HepG2 (cell line): ENCODE measurements at regions not wholly inside any gene's neighbourhood (a gene's known extent, or its start where the extent isn't known, plus 50 kb on each side); places are given as distances from the start of the nearest gene placed in this dataset.
A peak's percentile ranks its signal among the peaks of the same experiment; 100 is the strongest.
"Not testable (repeated sequence)": the region's sequence is repeated elsewhere in the genome, so short reads cannot be mapped to it uniquely, and the experiment has no call there.

ENCODE experiments used
- ATAC-seq: fragments of 200-7000 bp; cut with Tn5 transposase; 3 replicates; pipeline ENCODE4 v1.9.1; 2020; ENCODE audit warnings: mild to moderate bottlenecking, moderate library complexity
- BruUV-seq: library from RNA; stranded (reverse); fragments of 400-500 nt; replicated peaks from 2 replicates; lab custom pipeline; 2021; lab: Mats Ljungman, UMichigan
- CTCF ChIA-PET: fragments of 300-600 bp; formaldehyde crosslinking; extraction: SDS; loops from one replicate; lab custom pipeline; 2021; ENCODE audit warnings: low total read pairs, inconsistent platforms, low intra/inter-chr PET ratio; lab: Yijun Ruan, JAX
- POLR2A ChIA-PET: fragments of 350-600 bp; sonication (Branson Sonifier 250); formaldehyde crosslinking; loops from one replicate; lab custom pipeline; 2020; ENCODE audit warnings: antibody characterized with exemption, inconsistent platforms; lab: Yijun Ruan, JAX
- DNase-seq: peaks from one replicate; pipeline ENCODE4 v3.0.0-alpha.2; 2015; ENCODE audit warnings: low spot score
- FAIRE-seq: peaks from 3 replicates; lab custom pipeline; 2011; peaks lifted over from hg19 to GRCh38; lab: Jason Lieb, UNC
- H2AFZ ChIP-seq: one replicate; pipeline ENCODE4 v1.6.1; 2011; ENCODE audit warnings: low read length, inconsistent platforms
- H3K27ac ChIP-seq: fragments of 300-600 bp; 3 replicates; pipeline ENCODE4 v1.8.0; 2011; ENCODE audit warnings: mixed run types, mild to moderate bottlenecking, mixed read lengths, low read length, inconsistent platforms; ENCODE audit not compliant: insufficient read depth; ENCODE audit errors: extremely low read length
- H3K27me3 ChIP-seq, 2 experiments: fragments of 200-600 bp in 1 of 2; 2 replicates in 1 of 2; 3 replicates in 1 of 2; pipeline versions ENCODE4 v1.6.0 to v1.8.0; 2011; ENCODE audit warnings: low read length in 2 of 2, mild to moderate bottlenecking in 2 of 2, moderate library complexity in 2 of 2, inconsistent platforms in 1 of 2; ENCODE audit not compliant: insufficient read depth in 2 of 2, control insufficient read depth in 1 of 2
- H3K36me3 ChIP-seq, 2 experiments: fragments of 200-600 bp in 1 of 2; replicated peaks in 1 of 2; 2 replicates in 1 of 2; 3 replicates in 1 of 2; pipeline versions ENCODE4 v1.5.1 to v1.8.0; 2011; ENCODE audit warnings: low read length in 2 of 2, inconsistent platforms in 1 of 2; ENCODE audit not compliant: insufficient read depth in 2 of 2, control insufficient read depth in 1 of 2
- H3K4me1 ChIP-seq: 2 replicates; pipeline ENCODE4 v1.5.1; 2012; ENCODE audit warnings: low read length, inconsistent platforms; ENCODE audit not compliant: insufficient read depth
- H3K4me2 ChIP-seq: 2 replicates; pipeline ENCODE4 v1.6.0; 2011; ENCODE audit warnings: low read depth, low read length, inconsistent platforms
- H3K4me3 ChIP-seq, 3 experiments: fragments of 200-600 bp in 1 of 3; sonication (generic), shearing (Covaris generic) in 1 of 3; replicated peaks in 1 of 3; 2 replicates each; pipeline ENCODE4 v1.5.1; 2011 to 2016; ENCODE audit warnings: low read length in 3 of 3, inconsistent platforms in 2 of 3, low read depth in 2 of 3, mild to moderate bottlenecking in 2 of 3, control low read depth in 1 of 3, mixed read lengths in 1 of 3; ENCODE audit not compliant: insufficient read depth in 1 of 3
- H3K79me2 ChIP-seq: one replicate; pipeline ENCODE4 v1.6.1; 2011; ENCODE audit warnings: low read length, inconsistent platforms; ENCODE audit not compliant: insufficient read depth
- H3K9ac ChIP-seq: 2 replicates; pipeline ENCODE4 v1.6.0; 2011; ENCODE audit warnings: mild to moderate bottlenecking, low read depth, low read length, inconsistent platforms; ENCODE audit not compliant: insufficient read depth
- H3K9me3 ChIP-seq: 2 replicates; pipeline ENCODE4 v1.5.1; 2012; ENCODE audit warnings: mild to moderate bottlenecking, low read length
- H4K20me1 ChIP-seq: 2 replicates; pipeline ENCODE4 v1.6.0; 2011; ENCODE audit warnings: inconsistent platforms, mild to moderate bottlenecking, low read length, moderate library complexity; ENCODE audit not compliant: insufficient read depth
- EEA1 ChIP-seq: sonication (generic); formaldehyde crosslinking; IDR thresholded peaks from 2 replicates; pipeline ENCODE4 v1.5.1; 2020; ENCODE audit warnings: mild to moderate bottlenecking, missing genetic modification reagents, borderline replicate concordance
- GMEB1 ChIP-seq: sonication (generic); formaldehyde crosslinking; IDR thresholded peaks from 2 replicates; pipeline ENCODE4 v1.5.1; 2020; ENCODE audit warnings: missing genetic modification reagents, mild to moderate bottlenecking, borderline replicate concordance
- IKZF1 ChIP-seq: fragments of 450-650 bp; IDR thresholded peaks from 2 replicates; pipeline ENCODE4 v1.7.1; 2016
- NBN ChIP-seq: fragments of 450-650 bp; conservative IDR thresholded peaks from 2 replicates; pipeline ENCODE4 v1.6.1; 2017
- PRDM4 ChIP-seq: sonication (generic); formaldehyde crosslinking; IDR thresholded peaks from 2 replicates; pipeline ENCODE4 v1.9.0; 2021; ENCODE audit warnings: missing genetic modification reagents, borderline replicate concordance
- ZNF160 ChIP-seq: sonication (generic); formaldehyde crosslinking; IDR thresholded peaks from 2 replicates; pipeline ENCODE4 v1.8.0; 2022; ENCODE audit warnings: mild to moderate bottlenecking, inconsistent platforms, missing genetic modification reagents
- ZNF646 ChIP-seq: sonication (generic); formaldehyde crosslinking; IDR thresholded peaks from 2 replicates; pipeline ENCODE4 v1.9.0; 2021; ENCODE audit warnings: mild to moderate bottlenecking, missing genetic modification reagents
- WGBS: methylation state at CpG from one replicate; pipeline ENCODE4 v1.1.6; 2017; ENCODE audit warnings: low lambda C conversion rate; 5-methylcytosine and 5-hydroxymethylcytosine counted together
- in situ Hi-C: cut with HindIII; loops from 2 replicates; pipeline ENCODE4 v1.10.0; 2017; ENCODE audit warnings: low pct_unique_long_range_greater_than_20kb; ENCODE audit not compliant: extremely low pct_ligation_motif_present
- intact Hi-C: fragments of 100-400 bp; cut with micrococcal nuclease; formaldehyde crosslinking; loops from one replicate; pipeline ENCODE4 v1.10.0; 2022; ENCODE audit not compliant: unreplicated experiment

- H2AFZ ChIP-seq, H3K36me3 ChIP-seq, in situ Hi-C loops, H3K9me3 ChIP-seq, POLR2A ChIA-PET, H4K20me1 ChIP-seq, H3K27ac ChIP-seq, H3K27me3 ChIP-seq, CTCF ChIA-PET, BruUV-seq, FAIRE-seq, H3K4me3 ChIP-seq, ATAC-seq, H3K9ac ChIP-seq, DNase-seq, H3K4me2 ChIP-seq: not testable (repeated sequence)
- Histone ChIP-seq H3K79me2 (peaks cover 17% of the 10 kb centered on the region), H3K4me1 (peaks cover 20% of the 10 kb centered on the region)
- WGBS, result 72% methylated on average over 6 of the region's 6 CpGs
- intact Hi-C loops, result loop anchor here (5.0 kb wide), 1 partner anchor 150 kb away; the partner anchor contains the start of gene TMEM168
These were observed 144.5 kb downstream of the GPR85 start for GRCh38 chr7:112942125-112942524.

GRCh38 chr7:112940314-112940732 lies 146.3 kb downstream of the GPR85 start:
- Histone ChIP-seq H2AFZ (peak overlapping the region; percentile 98), H4K20me1 (no peaks in the 10 kb centered on the region), H3K36me3 (no peaks in the 10 kb centered on the region), H3K27me3 (no peaks in the 10 kb centered on the region), H3K4me2 (peak overlapping the region; percentile 80), H3K27ac (peak overlapping the region; percentile 51), H3K9ac (peak overlapping the region; percentile 71), H3K79me2 (peaks cover 22% of the 10 kb centered on the region), H3K9me3 (no peaks in the 10 kb centered on the region), H3K4me3 (peak overlapping the region; percentile 64 to 80 (median 65)), H3K4me1 (peaks cover 22% of the 10 kb centered on the region)
- DNase-seq (no peak), FAIRE-seq (no peak), ATAC-seq (peak; percentile 37)
- 7% methylated on average over 8 of the region's 8 CpGs for WGBS
- in situ Hi-C loops, result no loop called here
- TSS peak; percentile 94 for BruUV-seq
- ChIA-PET POLR2A (interaction anchor here (1.0 to 2.1 kb wide), 5 partner anchors 10 to 490 kb away, joined by 3 to 14 read pairs (median 5); partner anchors contain the start of gene IFRD1), CTCF (no interaction called here)
- intact Hi-C loops, result loop anchor here (5.0 kb wide), 1 partner anchor 148 kb away; the partner anchor contains the start of gene TMEM168
- TF ChIP-seq NBN (no peak), PRDM4 (CRISPR knock-in tag) (no peak), ZNF160 (CRISPR knock-in tag) (no peak), IKZF1 (no peak), EEA1 (CRISPR knock-in tag) (no peak), ZNF646 (CRISPR knock-in tag) (no peak), GMEB1 (CRISPR knock-in tag) (0 out of 2 replicates have a peak, but pooled peaks have one; percentile 1)
